Nephron progenitor cell (in vitro differentiated cells): ENCODE measurements at regions not wholly inside any gene's neighbourhood (a gene's known extent, or its start where the extent isn't known, plus 50 kb on each side); places are given as distances from the start of the nearest gene placed in this dataset.

Experiments
- DNase-seq: peaks from one replicate; pipeline ENCODE4 v3.0.0; 2021
- H3K27ac Mint-ChIP-seq: 2 replicates; pipeline ENCODE4 v1.8.0; 2021; ENCODE audit warnings: mild to moderate bottlenecking, moderate library complexity, mixed read lengths
- H3K27me3 Mint-ChIP-seq: 2 replicates; pipeline ENCODE4 v1.8.0; 2021; ENCODE audit warnings: mild to moderate bottlenecking, low read depth, mixed read lengths; ENCODE audit not compliant: poor library complexity
- H3K36me3 Mint-ChIP-seq: 2 replicates; pipeline ENCODE4 v1.8.0; 2021; ENCODE audit warnings: low read depth, mixed read lengths
- H3K4me1 Mint-ChIP-seq: 2 replicates; pipeline ENCODE4 v1.8.0; 2021; ENCODE audit warnings: mixed read lengths
- H3K4me3 Mint-ChIP-seq: 2 replicates; pipeline ENCODE4 v1.8.0; 2021; ENCODE audit warnings: mild to moderate bottlenecking, moderate library complexity, mixed read lengths
- H3K9me3 Mint-ChIP-seq: 2 replicates; pipeline ENCODE4 v1.8.0; 2021; ENCODE audit warnings: mild to moderate bottlenecking, moderate library complexity, mixed read lengths
- TF ChIP-seq, protein P1 (sequence below): fragments of 200-600 bp; sonication (generic); IDR thresholded peaks from 2 replicates; pipeline ENCODE4 v1.5.0; 2021; ENCODE audit warnings: antibody characterized with exemption

- Mint-ChIP-seq H3K9me3 (no peaks in the 10 kb centered on the region), H3K4me3 (no peak overlapping the region), H3K36me3 (no peaks in the 10 kb centered on the region), H3K4me1 (no peaks in the 10 kb centered on the region), H3K27ac (no peak overlapping the region), H3K27me3 (no peaks in the 10 kb centered on the region)
- TF ChIP-seq, protein P1, sequence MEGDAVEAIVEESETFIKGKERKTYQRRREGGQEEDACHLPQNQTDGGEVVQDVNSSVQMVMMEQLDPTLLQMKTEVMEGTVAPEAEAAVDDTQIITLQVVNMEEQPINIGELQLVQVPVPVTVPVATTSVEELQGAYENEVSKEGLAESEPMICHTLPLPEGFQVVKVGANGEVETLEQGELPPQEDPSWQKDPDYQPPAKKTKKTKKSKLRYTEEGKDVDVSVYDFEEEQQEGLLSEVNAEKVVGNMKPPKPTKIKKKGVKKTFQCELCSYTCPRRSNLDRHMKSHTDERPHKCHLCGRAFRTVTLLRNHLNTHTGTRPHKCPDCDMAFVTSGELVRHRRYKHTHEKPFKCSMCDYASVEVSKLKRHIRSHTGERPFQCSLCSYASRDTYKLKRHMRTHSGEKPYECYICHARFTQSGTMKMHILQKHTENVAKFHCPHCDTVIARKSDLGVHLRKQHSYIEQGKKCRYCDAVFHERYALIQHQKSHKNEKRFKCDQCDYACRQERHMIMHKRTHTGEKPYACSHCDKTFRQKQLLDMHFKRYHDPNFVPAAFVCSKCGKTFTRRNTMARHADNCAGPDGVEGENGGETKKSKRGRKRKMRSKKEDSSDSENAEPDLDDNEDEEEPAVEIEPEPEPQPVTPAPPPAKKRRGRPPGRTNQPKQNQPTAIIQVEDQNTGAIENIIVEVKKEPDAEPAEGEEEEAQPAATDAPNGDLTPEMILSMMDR: no peak
- DNase-seq: no peak
Observed at GRCh38 chr2:58875436-58875835, 634.3 kb upstream of the FANCL start.

DNA sequence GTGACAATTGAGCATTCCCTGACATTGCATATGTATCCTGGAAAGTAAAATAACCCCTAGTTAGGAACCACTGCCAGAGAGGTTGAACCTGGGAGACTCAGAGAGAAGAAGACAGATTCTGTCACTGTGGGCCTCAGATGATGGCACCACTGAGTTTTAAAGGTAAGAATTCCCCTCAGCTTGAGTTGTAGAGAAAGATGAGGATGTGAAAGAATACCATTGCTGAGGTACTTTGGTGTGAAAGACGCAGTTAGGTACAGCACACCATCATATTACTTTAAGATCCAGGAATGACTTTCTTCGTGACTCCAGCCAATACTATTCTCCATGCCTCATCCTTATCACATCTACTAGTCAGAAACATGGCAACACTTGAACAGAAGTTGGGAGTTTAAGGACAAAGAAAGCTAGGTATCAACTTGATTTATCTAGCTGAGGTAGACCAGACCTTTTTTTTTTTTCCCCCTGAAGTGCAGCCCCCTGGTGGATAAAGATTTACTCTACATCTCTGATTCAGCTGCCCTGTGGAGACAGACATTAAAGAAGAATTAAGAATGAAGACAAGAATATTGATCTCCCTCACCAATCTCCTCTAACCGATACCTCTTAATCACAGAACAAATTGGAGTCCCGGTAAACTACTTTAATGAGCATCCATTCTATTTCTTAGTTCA is 630.5 kb upstream of the FANCL start:
- H3K4me1 Mint-ChIP-seq: no peaks in the 10 kb centered on the region
- DNase-seq: no peak
- TF ChIP-seq, protein P1: no peak
- no peak overlapping the region for H3K27ac Mint-ChIP-seq
- no peak overlapping the region for H3K4me3 Mint-ChIP-seq
- H3K27me3 Mint-ChIP-seq: no peaks in the 10 kb centered on the region
- no peaks in the 10 kb centered on the region for H3K36me3 Mint-ChIP-seq
- H3K9me3 Mint-ChIP-seq: no peaks in the 10 kb centered on the region

- TF ChIP-seq, protein P1: no peak
- H3K9me3 Mint-ChIP-seq: no peaks in the 10 kb centered on the region
- no peaks in the 10 kb centered on the region for H3K27me3 Mint-ChIP-seq
- H3K36me3 Mint-ChIP-seq: no peaks in the 10 kb centered on the region
- H3K4me3 Mint-ChIP-seq: no peak overlapping the region
- no peak for DNase-seq
- peaks cover 6% of the 10 kb centered on the region for H3K4me1 Mint-ChIP-seq
- no peak overlapping the region for H3K27ac Mint-ChIP-seq
Observed at GRCh38 chr2:58870704-58871103, 629.6 kb upstream of the FANCL start.

GRCh38 chr2:58866946-58867345 is 625.8 kb upstream of the FANCL start:
- Mint-ChIP-seq H3K4me3 (no peak overlapping the region), H3K9me3 (no peaks in the 10 kb centered on the region), H3K27me3 (peaks cover 3% of the 10 kb centered on the region), H3K4me1 (peaks cover 6% of the 10 kb centered on the region), H3K36me3 (no peaks in the 10 kb centered on the region), H3K27ac (no peak overlapping the region)
- DNase-seq: no peak
- TF ChIP-seq, protein P1: no peak

- peaks cover 3% of the 10 kb centered on the region for H3K27me3 Mint-ChIP-seq
Observed at GRCh38 chr2:58866527-58866926, 625.4 kb upstream of the FANCL start.

More at GRCh38 chr2:58866527-58866926, 625.4 kb upstream of the FANCL start:
- H3K27ac Mint-ChIP-seq: no peak overlapping the region
- no peak for DNase-seq
- H3K4me3 Mint-ChIP-seq: no peak overlapping the region
- TF ChIP-seq, protein P1: no peak
- H3K4me1 Mint-ChIP-seq: peaks cover 6% of the 10 kb centered on the region
- H3K36me3 Mint-ChIP-seq: no peaks in the 10 kb centered on the region
- no peaks in the 10 kb centered on the region for H3K9me3 Mint-ChIP-seq
